Pons (tissue), 1 donor: ENCODE measurements at regions not wholly inside any gene's neighbourhood (a gene's known extent, or its start where the extent isn't known, plus 50 kb on each side); places are given as distances from the start of the nearest gene placed in this dataset.
"Not testable (repeated sequence)": the region's sequence is repeated elsewhere in the genome, so short reads cannot be mapped to it uniquely, and the experiment has no call there.

Source experiments
- DNase-seq: peaks from one replicate; pipeline ENCODE4 v3.0.0-alpha.2; 2016; ENCODE audit warnings: low spot score

DNA sequence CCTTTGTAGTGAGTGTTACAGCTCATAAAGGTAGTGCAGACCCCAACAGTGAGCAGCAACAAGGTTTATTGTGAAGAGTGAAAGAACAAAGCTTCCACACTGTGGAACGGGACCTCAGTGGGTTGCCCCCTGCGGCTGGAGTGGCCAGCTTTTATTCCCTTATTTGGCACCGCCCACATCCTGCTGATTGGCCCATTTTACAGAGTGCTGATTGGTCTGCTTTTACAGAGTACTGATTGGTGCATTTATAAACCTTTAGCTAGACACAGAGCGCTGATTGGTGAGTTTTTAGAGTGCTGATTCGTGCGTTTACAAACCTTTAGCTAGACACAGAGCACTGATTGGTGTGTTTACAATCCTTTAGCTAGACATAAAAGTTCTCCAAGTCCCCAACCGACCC, 763.9 kb upstream of the TMEFF2 start:
- not testable (repeated sequence) for DNase-seq

DNA sequence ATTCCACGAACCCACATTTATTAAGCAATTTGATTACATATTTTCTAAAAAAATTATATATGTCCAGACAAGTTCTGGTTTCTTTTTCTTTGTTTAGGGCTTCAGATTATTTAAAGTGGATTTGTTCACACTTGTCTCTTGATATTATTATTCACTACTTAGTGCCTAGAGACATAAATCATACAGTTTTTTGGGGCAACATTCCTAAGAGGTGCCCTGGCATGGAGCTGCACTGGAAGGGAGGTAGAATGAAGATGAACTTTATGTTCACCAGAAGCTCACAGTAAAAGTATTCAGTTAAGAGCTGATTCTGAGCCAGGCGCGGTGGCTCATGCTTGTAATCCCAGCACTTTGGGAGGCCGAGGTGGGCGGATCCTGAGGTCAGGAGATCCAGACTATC, 762.7 kb upstream of the TMEFF2 start:
- no peak for DNase-seq

DNA sequence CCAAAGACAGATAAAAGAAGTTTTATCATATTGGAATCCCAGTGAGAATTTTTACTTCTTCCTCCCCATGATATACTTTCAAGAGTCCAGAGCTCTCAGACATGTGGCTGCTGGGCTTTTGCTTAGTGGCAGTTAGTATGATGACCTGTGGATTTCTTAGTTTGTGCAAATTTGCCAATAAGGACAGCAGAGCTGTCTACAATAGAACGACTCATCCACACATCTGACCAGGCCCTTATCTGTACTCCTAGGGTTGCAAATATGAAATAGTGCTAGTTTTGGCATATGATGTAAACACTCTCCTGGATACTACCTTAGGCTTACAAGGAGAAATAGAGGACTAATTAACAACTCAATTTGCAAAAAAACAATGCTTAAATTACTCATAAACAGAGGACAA, 758.4 kb upstream of the TMEFF2 start:
- DNase-seq: no peak

DNA sequence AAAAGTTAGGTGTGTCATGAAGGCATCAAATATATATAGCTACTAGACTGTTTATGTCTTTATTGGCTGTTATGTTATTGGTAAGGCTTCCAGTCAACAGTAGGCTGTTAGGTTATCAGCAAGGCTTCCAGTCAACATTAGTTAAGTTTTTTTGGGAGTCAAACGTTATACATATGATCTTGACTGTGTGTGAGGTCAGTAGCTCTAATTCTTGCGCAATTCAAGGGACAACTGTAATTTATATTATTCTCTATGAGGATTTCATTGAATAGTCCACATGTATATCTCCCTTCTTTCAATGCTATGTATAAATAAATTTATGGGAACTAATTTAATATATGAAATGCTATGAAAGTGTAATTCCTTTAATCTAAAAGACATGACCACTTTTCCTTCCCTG, 757.5 kb upstream of the TMEFF2 start:
- DNase-seq: no peak

DNA sequence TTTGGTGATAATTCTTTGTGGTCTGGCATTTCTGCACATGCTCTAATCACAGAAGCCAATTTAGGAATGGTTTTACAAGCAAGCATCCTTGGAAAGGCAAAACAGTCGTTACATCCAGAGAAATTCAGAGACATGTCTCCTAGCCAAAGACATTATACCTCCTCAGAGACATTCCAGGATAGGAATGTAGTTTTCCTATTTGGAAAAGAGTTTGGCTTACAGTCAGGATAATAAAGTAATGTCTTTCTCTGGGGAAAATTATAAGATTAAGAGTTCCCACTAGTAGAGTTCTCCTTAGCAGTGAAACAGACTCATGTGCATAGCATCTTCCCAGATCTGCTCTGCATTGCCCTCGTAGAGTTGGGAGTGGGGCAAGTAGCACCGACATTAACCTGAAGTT, 753.6 kb upstream of the TMEFF2 start:
- no peak for DNase-seq

DNA sequence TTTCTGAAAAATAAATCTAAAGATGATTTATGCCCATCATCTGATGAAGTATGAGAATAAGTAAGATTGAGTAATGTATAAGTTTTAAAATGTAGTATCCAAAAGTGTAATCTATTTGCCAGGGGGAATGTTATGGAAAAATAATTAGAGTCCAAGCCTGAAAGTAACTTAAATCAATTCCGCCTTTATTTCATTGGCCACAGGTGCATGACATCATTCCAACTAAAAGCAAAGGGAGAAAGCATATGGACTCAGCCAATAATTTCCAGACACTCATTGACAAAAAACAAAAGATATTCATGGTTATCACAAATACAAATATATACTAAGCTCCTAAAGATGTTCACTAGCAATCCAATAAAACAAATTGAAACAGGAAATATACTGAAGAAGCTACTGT, 752.6 kb upstream of the TMEFF2 start:
- no peak for DNase-seq

DNA sequence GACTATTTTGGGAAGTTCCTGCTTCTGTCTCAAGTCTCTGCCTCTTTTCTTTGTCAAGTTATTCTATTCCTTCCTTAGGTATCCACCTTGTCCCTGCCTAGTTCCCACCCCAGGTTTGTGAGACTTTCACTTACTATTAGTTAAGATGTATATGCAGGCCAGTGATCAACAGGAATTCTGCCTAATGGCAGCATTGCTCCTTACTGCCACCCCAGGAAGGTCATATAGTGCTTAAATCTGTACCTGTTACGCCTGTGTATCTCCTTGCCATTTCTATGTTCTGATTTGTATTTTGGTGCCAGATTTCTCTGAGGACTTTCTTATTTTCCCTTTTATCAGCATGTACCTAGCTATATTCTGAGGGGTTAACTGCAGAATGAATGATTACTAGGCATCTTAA, 746.0 kb upstream of the TMEFF2 start:
- DNase-seq: no peak

DNA sequence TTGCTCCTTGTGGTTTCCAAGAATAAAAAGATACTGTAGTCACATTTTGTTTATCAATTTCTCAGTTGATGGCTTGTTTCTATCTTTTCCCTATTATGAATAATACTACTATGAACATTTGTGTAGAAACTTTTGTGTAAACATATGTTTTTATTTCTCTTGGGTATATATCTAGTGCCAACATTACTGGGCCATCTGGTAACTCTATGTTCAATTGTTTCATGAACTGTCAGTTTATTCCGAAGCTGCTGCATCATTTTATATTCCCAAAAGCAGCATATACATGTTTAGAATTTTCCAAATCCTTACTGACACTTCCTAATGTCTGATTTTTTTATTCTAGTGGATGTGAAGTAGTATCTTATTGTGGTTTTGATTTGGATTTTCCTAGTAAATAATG, 737.6 kb upstream of the TMEFF2 start:
- no peak for DNase-seq

DNA sequence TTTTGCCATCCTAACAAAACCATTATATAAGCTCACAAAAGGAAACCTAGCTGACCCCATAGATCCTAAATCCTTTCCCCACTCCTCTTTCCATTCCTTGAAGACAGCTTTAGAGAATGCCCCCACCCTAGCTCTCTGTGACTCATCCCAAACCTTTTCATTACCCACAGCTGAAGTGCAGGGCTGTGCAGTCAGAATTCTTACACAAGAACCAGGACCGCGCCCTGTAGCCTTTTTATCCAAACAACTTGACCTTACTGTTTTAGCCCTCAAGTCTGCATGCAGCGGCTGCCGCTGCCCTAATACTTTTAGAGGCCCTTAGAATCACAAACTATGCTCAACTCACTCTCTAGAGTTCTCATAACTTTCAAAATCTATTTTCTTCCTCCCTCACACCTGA, 726.9 kb upstream of the TMEFF2 start:
- not testable (repeated sequence) for DNase-seq

DNA sequence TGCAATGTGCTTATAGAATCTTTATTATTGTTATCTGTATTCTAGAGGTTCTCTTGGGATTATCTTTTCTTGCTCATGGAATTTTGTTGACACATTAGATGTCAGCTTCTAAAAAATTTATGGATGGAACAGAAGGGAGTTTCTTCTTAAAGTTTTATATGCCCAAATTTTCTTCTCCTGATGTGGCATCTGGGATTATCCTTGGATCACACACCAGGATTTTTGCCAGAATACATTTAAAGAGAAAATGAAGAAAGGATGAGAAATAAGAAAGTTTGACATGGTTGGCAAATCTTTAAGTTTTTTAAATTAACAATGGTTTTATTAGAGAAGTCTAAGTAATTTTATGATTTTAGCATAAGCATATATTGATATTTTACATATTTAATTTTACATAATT, 706.7 kb upstream of the TMEFF2 start:
- no peak for DNase-seq

DNA sequence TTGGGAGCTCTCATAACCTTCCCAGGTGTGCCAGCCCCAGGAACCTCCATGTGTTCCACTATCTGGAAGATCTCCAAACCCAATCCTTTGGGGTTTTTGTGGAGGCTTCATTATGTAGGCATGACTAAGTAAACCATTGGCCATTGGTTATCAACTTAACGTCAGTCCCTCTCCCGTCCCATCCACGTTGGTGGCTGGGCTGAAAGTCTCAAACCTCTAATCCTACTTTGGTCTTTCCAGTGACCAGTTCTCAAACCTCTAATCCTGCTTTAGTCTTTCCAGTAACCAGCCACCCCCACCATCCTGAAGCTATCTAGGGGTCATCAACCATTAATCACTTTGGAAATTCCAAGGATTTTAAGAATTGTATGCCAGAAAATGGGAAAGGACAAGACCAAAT, 704.7 kb upstream of the TMEFF2 start:
- DNase-seq: no peak

DNA sequence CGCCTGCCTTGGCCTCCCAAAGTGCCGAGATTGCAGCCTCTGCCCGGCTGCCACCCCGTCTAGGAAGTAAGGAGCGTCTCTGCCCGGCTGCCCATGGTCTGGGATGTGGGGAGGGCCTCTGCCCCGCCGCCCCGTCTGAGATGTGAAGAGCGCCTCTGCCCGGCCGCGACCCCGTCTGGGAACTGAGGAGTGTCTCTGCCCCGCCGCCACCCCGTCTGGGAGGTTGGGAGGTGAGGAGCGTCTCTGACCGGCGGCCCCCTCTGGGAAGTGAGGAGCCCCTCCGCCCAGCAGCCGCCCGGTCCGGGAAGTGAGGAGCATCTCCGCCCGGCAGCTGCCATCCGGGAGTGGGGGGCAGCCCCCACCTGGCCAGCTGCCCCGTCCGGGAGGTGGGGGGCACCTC, 699.2 kb upstream of the TMEFF2 start:
- not testable (repeated sequence) for DNase-seq

DNA sequence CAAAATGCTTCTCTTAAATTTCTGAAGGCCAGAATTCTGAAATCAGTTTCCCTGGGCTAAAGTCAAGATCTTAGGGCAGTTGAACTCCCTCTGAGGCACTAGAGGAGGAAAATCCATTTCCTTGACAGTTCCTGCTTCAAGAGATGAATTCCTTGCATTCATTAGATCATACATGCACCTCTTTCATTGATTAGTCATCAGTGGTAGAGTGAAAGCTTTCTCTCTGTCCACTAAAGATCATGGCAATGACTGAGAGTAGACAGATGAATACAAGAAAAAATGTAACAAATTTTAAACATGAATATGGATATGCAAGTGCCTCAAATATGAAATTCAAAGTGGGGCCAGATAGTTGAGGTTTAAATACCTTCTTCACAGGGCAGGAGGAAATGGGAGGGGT, 693.4 kb upstream of the TMEFF2 start:
- DNase-seq: no peak

DNA sequence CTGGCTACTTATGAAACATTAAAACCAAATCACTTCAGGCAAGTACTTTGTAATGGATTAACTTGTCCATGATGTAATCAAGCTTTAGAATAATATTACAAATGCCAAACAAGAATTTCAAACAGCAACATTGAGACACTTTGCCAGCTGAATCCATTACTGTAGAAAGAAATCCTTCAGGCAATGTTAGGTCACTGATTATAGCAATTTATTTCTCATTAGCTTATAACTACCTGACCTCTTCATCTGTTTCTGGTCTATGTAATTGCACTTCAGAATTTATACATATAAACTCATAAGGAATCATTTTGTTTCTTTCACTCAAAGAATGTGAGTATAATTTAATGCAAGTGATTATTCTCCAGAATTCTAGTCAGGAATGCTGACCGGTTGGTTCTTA, 692.6 kb upstream of the TMEFF2 start:
- DNase-seq: no peak

DNA sequence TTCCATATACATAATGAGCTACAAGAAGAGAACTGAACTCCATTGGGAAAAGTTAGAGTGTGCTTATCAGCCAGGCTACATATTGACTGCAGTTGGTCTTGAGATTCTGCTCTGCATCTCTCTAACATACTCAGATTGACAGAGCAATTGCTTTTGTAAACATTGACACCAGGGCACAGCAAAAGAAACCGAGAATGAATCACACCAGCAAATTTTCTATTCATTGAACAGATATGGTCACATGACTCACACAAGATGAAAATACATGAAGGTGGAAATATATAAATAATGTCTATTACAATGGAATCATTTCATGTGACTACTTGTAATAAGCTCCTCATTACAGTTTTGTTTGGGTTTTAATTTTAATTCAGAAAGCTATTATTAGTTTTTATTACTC, 691.9 kb upstream of the TMEFF2 start:
- no peak for DNase-seq

DNA sequence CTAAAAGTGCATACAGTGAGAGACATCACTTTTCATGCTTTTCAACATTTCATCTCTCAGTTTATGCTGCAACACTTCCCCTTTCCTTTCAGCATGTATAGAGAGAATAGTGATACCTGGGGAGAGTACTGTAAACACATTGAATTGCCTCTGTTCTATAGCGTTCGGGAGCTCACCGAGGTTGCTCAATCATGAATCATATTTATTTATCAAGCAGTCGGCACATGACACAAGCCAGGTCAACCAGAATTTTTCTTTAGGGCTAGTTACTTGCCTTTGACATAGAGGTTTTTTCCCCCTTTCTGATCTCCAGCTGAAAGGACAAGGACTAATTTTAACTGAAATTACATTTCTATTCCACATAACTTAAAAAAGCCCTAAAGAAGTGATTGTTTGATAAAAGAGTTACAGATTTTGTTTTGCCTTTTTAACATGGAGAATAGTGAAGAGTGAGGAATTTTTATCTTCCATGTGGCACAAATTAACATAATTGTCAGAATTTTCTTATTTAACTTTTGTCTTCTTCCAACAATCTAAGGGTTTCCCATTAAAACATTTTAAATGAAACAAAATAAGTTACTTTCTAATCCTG, 690.9 kb upstream of the TMEFF2 start:
- no peak for DNase-seq

DNA sequence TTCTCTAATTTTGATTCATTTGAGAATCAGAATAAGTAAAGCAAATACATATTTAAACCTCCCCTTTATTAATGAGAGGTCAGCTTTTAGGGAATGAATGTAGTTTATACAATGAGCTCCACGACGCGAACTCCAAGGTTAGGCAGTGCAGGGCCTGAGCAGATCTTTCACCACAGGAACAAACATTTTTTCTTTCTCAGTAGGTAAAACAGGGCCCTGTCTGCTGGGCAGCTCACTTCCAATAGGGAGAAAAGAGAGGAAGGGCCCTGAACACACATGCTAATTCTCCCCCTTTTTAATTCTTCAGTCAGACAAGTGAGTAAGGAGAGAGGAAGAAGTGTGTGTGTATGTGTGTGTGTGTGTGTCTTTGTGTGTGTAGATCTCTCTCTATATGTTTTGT, 682.4 kb upstream of the TMEFF2 start:
- DNase-seq: no peak

DNA sequence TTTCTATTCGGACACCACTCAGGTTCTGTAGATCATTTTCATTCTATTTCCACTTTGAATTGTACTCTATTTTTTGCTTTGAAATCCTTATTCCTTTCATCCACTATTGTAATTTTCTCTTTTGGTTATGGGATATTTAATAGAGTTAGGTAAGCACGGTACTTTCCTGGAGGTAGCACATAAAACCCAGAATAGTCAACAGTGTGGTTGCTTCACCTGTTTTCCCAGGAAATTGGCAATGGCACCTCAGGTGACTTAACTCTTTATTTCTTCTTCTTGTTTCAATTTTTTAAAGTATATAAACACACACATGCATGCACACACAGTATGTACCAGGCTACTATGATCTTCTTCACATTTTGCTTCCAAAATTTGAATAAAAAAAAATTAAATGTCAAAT, 682.0 kb upstream of the TMEFF2 start:
- no peak for DNase-seq

DNA sequence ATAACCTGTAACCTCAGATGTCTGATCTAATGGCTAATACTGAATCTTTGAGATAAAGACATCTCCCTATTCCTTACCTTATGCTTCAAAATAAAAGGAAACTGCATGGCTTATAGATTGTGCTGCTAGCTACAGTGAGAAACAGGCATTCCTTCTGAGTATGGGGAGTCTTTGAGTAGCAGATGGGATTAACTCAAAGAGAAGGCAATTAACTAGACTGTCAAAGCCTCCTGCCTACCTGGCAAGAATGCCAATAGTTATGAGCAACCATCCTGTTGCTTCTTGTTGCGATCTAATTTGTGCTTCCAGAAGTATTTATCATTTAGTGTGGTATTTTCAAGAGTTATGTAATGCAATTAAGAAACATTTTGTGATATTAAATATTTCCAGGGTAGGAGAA, 660.0 kb upstream of the TMEFF2 start:
- no peak for DNase-seq

DNA sequence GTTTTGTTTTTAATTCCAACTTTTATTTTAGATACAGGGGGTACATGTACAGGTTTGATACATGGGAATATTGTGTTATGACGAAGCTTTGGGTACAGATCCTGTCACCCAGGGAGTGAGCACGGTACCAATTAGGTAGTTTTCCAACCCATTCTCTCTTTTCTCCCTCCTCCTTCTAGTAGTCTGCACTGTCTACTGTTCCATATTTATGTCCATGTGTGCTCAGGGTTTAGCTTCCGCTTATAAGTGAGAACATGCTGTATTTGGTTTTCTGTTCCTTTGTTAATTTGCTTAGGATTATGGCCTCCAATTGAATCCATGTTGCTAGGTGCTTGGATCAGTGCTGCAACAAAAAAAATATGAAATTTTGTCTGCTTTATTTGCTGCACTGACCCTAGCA, 659.3 kb upstream of the TMEFF2 start:
- DNase-seq: no peak

DNA sequence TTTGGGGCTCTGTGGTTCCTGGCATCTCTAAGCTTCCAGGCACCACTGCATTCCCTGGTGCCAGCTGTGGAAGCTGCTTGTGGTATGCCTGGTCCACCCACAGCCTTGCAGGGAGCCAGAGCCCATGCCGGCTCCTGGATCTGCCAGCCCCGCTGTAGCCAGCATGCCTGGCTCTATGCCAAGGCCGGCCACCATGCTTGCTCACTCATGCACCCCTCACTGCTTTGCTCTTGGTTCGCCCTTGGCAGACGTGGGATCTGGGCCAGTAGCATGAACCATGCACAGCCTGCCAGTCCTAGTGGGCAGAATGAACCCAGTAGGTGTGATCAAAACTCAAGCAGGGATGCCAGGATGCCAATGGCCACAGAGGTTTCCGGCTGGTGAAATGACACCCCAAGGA, 634.2 kb upstream of the TMEFF2 start:
- DNase-seq: no peak

DNA sequence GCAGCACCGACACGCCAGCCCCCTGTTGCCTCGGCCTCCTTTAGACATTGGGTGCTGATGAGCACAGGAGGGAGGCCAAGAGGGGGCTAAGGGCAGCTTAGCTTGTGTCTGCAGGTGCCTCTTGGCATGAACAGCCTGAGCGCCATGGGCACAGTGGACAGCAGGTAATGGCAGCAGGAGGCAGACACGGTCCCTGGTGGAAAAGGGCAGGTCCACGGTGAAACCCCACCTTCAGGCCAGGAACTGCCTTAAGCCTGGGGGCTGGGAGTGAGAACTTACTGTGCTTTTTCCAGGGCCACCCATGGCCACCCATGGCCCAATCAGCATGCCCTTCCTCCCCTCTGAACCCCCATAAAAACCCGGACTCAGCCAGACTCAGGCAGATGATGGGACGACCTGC, 633.4 kb upstream of the TMEFF2 start:
- DNase-seq: no peak

DNA sequence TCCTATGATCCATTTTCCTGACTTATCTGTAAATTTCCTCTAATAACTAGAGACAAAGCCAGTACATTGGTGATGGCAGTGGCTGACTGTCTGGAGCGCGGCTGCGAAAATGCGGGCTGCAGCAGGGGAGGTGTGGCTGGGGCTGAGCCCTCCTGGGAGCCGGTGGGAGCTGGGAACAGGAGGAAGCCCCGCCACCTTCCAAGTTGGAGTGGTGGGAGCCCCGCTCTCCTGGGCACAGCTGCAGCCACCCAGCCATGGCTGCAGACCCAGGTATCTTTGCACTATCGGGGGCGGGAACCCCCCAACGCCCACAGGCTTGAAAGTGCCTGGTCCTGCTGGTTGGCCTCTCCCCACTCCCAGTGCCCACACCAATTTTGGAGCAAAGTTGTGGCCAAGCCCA, 633.0 kb upstream of the TMEFF2 start:
- no peak for DNase-seq

DNA sequence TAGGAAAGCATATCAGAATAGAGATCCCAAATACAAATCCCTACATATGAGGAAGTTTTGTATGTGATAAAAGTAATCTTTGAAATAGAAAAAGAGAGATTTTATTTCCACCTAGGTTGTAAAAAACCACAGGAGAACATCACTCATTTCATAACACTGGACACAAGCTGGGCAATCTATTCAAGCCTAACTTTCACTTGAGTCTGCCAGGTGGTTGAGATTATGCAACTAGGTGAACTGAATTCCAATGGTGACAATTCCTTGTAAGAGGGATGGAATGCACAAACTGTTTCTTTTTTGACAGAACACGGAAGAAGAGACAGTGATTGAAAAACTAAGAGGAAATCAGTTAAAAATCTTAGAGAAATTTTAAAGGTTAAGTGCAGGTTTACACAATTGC, 619.6 kb upstream of the TMEFF2 start:
- DNase-seq: no peak

DNA sequence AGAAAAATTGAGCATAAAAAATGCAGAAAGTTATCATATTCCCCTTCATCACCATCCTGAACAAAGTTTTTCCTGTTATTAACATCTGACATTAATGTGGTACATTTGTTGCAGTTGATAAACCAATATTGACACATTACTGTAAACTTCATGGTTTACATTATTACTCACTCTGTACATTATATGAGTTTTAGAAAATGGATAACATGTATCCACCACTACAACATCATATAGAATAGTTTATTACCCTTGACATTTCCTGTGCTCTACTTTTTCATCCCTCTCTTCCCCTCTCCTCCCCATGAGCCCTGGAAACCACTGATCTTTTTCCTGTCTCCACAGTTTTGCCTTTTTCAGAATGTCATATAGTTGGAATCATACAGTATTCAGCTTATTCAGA, 618.6 kb upstream of the TMEFF2 start:
- DNase-seq: no peak
